ENCODE measurements at regions not wholly inside any gene's neighbourhood (a gene's known extent, or its start where the extent isn't known, plus 50 kb on each side); places are given as distances from the start of the nearest gene placed in this dataset.

DNA sequence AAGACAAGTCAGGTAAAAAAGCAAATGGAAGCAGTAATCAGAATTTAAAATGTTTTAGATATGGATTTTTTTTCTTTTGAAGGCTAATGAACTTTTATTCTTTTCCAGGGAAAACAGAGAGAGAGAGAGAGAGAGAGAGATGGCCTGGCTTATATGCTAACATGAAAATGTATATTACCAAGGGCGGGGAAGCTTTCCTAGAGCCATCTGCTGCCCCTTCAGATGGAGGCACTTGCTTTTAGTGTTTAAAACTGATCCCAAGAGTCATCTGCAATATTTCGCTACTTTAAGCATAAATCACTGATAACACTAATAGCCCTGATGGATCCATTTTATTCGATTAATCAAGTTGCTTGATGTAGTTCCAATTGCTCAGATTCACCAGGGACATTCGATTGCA is 186.1 kb upstream of the ADAMTS16 start:
- no peak for DNase-seq (ENCODE audit: low read depth)
- H3K4me3 ChIP-seq (ENCODE audit: low read length) = no peak overlapping the region
- TF ChIP-seq, protein P1, sequence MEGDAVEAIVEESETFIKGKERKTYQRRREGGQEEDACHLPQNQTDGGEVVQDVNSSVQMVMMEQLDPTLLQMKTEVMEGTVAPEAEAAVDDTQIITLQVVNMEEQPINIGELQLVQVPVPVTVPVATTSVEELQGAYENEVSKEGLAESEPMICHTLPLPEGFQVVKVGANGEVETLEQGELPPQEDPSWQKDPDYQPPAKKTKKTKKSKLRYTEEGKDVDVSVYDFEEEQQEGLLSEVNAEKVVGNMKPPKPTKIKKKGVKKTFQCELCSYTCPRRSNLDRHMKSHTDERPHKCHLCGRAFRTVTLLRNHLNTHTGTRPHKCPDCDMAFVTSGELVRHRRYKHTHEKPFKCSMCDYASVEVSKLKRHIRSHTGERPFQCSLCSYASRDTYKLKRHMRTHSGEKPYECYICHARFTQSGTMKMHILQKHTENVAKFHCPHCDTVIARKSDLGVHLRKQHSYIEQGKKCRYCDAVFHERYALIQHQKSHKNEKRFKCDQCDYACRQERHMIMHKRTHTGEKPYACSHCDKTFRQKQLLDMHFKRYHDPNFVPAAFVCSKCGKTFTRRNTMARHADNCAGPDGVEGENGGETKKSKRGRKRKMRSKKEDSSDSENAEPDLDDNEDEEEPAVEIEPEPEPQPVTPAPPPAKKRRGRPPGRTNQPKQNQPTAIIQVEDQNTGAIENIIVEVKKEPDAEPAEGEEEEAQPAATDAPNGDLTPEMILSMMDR (conservative IDR thresholded peaks at IDR 0.05; ENCODE audit: low read length) = no peak

DNA sequence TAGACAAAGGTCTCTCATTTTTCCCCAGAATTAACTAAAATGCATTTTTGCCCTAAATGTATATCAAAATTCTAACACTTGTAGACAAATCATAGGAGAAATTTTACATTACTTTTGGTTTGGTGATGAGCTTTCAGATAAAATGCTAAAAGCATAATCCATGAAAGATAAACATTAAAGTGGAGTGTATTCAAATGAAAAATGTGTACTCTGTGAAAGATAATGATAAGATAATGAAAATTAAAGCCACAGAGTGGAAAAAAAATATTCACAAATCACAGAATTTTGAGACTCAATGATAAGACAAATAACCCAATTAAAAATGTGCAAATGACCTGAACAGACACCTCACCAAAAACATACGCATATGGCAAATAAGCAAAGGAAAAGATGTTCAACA is 176.9 kb upstream of the ADAMTS16 start:
- TF ChIP-seq, protein P1 (conservative IDR thresholded peaks at IDR 0.05; ENCODE audit: low read length) = no peak
- no peak for DNase-seq (ENCODE audit: low read depth)
- H3K4me3 ChIP-seq (ENCODE audit: low read length) = no peak overlapping the region

DNA sequence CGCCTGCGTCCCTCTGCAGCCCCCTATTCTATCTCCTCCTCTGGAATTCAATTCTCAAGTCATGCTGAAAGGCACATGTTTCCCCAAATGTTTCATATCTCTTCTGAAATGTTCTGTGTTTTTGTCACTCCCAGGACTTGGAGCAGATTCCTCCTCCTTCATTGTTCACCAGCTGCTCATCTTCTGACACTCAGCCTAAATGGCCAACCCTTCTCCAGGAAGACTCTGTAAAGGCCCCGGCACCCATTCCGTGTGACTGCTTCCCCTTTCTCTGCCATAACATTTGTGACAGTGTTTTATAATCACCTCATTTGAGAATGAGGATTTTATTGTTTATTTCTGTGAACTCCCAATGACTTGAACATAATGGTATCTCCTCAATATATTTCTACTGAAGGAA is 170.8 kb upstream of the ADAMTS16 start:
- TF ChIP-seq, protein P1 (conservative IDR thresholded peaks at IDR 0.05; ENCODE audit: low read length) = no peak
- H3K4me3 ChIP-seq (ENCODE audit: low read length) = no peak overlapping the region
- DNase-seq (ENCODE audit: low read depth) = no peak

DNA sequence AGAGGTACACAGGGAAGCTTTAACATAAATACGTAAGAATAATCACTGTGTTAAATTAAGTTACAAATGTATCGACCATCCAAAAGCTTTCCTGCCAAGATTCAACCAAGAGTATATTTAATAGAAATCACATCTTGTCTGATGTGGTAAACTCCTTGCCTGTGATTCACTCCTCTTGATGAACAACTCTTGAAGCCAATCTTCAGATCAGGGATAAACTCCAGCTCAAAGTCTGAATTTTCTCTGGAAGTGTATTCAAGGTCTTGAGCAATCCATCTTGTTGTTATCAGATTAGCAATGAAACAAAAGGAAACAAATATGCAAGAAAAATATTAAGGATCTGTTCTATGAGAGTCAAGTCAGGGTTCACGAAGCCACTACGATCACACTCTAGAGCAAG is 170.0 kb upstream of the ADAMTS16 start:
- TF ChIP-seq, protein P1 (conservative IDR thresholded peaks at IDR 0.05; ENCODE audit: low read length) = no peak
- no peak overlapping the region for H3K4me3 ChIP-seq (ENCODE audit: low read length)
- no peak for DNase-seq (ENCODE audit: low read depth)

DNA sequence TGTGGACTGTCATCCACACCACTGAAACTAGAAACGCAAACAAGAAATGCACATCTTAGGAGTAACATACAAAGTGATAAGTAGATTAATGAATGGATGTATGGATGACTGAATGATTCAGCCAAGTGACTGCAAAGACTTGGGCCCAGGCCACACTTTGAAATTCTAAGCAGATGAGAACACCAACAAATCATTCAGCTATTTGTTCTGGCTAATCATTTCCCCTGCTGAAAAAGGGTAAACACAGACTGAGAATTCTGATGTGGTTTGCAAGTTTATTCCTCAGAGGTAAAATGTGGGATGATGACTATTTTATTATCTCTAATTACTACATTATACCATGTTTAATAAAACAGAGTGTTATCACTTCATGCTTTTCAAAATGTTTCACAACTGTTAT is 163.2 kb upstream of the ADAMTS16 start:
- H3K4me3 ChIP-seq (ENCODE audit: low read length) = no peak overlapping the region
- TF ChIP-seq, protein P1 (conservative IDR thresholded peaks at IDR 0.05; ENCODE audit: low read length) = no peak
- DNase-seq (ENCODE audit: low read depth) = peak; percentile 10

DNA sequence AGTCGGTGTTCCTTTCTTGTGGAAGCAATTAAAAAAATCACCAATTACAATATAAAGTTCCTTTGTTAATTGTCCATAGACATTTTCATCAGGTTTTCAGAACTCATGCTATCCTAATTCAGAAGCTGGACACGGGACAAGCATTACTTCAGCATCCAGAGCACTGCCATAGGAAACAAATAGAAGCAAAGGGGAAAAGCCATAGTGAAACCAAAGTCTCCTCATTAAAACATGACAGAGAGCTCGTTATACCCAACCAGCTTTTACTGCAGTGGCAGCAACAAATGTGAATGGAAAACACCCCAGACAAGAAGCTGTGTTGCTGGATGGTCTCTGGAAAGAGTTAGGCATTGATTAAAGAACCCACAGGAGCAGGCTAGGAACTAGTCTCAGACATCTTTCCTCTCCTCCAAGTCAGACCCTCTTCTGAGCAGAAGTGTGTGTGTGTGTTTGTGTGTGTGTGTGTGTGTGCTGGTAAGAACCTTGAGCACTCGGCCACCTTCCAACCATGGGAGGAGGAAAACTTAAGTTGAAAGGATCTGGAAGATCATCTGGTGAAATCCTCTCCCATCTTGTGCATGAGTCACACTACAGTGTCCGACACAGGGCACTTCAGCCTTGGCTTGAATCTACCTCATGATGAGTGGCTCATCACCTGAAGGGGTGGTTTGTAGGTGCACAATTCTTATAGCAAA is 162.6 kb upstream of the ADAMTS16 start:
- TF ChIP-seq, protein P1 (conservative IDR thresholded peaks at IDR 0.05; ENCODE audit: low read length) = no peak
- peak; percentile 4 for DNase-seq (ENCODE audit: low read depth)
- H3K4me3 ChIP-seq (ENCODE audit: low read length) = no peak overlapping the region

DNA sequence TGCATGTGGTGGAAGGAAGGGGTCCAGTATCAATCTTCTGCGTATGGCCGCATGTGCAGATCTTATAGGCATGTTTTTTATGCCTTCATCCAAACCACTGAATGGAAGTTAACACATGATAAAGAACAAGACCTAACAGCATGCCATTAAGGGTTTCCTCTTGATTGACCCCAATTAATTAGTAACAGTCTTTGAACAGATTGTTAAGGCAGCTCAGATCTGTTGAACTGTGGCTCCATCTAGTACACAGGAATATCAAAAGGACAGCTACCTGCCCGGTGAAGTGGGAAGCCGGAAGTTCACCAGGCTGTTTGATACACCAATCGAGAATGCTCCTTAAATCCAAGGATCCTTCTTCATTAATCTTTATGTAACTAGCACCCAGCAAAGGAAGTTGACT is 159.9 kb upstream of the ADAMTS16 start:
- no peak overlapping the region for H3K4me3 ChIP-seq (ENCODE audit: low read length)
- no peak for DNase-seq (ENCODE audit: low read depth)
- TF ChIP-seq, protein P1 (conservative IDR thresholded peaks at IDR 0.05; ENCODE audit: low read length) = no peak

All from AG10803 (cell line).